GM23338 (cell line): ENCODE measurements at regions not wholly inside any gene's neighbourhood (a gene's known extent, or its start where the extent isn't known, plus 50 kb on each side); places are given as distances from the start of the nearest gene placed in this dataset.

Experiments used
- ATAC-seq: fragments of 200-7000 bp; cut with Tn5 transposase; 3 replicates; pipeline ENCODE4 v1.9.1; 2020
- DNase-seq: peaks from one replicate; pipeline ENCODE4 v3.0.0-alpha.2; 2015; ENCODE audit warnings: low spot score
- H2AFZ ChIP-seq: fragments of 200-600 bp; sonication (generic); 2 replicates; pipeline ENCODE4 v1.8.0; 2016; ENCODE audit warnings: antibody characterized with exemption, mild to moderate bottlenecking, moderate library complexity
- H3F3A ChIP-seq: fragments of 200-600 bp; sonication (generic); replicated peaks from 2 replicates; pipeline ENCODE4 v1.8.0; 2017; ENCODE audit warnings: antibody characterized with exemption, mixed run types, low read depth
- H3K27ac ChIP-seq: fragments of 200-600 bp; sonication (generic); 2 replicates; pipeline ENCODE4 v1.6.1; 2016; ENCODE audit warnings: low read depth
- H3K27me3 ChIP-seq: fragments of 200-600 bp; sonication (generic); 2 replicates; pipeline ENCODE4 v1.8.0; 2016; ENCODE audit warnings: mild to moderate bottlenecking, mixed run types, moderate library complexity; ENCODE audit not compliant: insufficient read depth
- H3K36me3 ChIP-seq: fragments of 200-600 bp; sonication (generic); 2 replicates; pipeline ENCODE4 v1.8.0; 2016; ENCODE audit warnings: mild to moderate bottlenecking; ENCODE audit not compliant: insufficient read depth
- H3K4me1 ChIP-seq: fragments of 200-600 bp; sonication (generic); 2 replicates; pipeline ENCODE4 v1.8.0; 2016; ENCODE audit warnings: mild to moderate bottlenecking, moderate library complexity; ENCODE audit not compliant: insufficient read depth
- H3K4me2 ChIP-seq: fragments of 200-600 bp; sonication (generic); 2 replicates; pipeline ENCODE4 v1.7.1; 2017; ENCODE audit warnings: mixed run types
- H3K4me3 ChIP-seq: fragments of 200-600 bp; sonication (generic); 2 replicates; pipeline ENCODE4 v1.6.1; 2016; ENCODE audit warnings: mixed run types
- H3K79me2 ChIP-seq: fragments of 200-600 bp; sonication (generic); replicated peaks from 2 replicates; pipeline ENCODE4 v1.8.0; 2017; ENCODE audit warnings: mild to moderate bottlenecking; ENCODE audit not compliant: insufficient read depth
- H3K9me2 ChIP-seq: fragments of 200-600 bp; sonication (generic); 2 replicates; pipeline ENCODE4 v1.8.0; 2017; ENCODE audit not compliant: insufficient read depth
- H4K20me1 ChIP-seq: fragments of 200-600 bp; sonication (generic); replicated peaks from 2 replicates; pipeline ENCODE4 v1.8.0; 2017; ENCODE audit warnings: mild to moderate bottlenecking; ENCODE audit not compliant: insufficient read depth
- H3K27ac Mint-ChIP-seq: 2 replicates; pipeline ENCODE4 v1.8.0; 2020; ENCODE audit warnings: inconsistent platforms, mild to moderate bottlenecking, moderate library complexity, mixed read lengths
- H3K27me3 Mint-ChIP-seq: 3 replicates; pipeline ENCODE4 v1.8.0; 2022; ENCODE audit warnings: low read depth, mild to moderate bottlenecking, moderate library complexity, mixed read lengths, inconsistent platforms; ENCODE audit not compliant: insufficient read depth, poor library complexity
- H3K36me3 Mint-ChIP-seq: 3 replicates; pipeline ENCODE4 v1.8.0; 2021; ENCODE audit warnings: low read depth, mild to moderate bottlenecking, inconsistent platforms, moderate library complexity, mixed read lengths
- H3K4me1 Mint-ChIP-seq: 3 replicates; pipeline ENCODE4 v1.8.0; 2020; ENCODE audit warnings: mild to moderate bottlenecking, inconsistent platforms, mixed read lengths
- H3K4me3 Mint-ChIP-seq: 3 replicates; pipeline ENCODE4 v1.8.0; 2021; ENCODE audit warnings: moderate library complexity, mild to moderate bottlenecking, inconsistent platforms, mixed read lengths
- H3K9me3 Mint-ChIP-seq: 3 replicates; pipeline ENCODE4 v1.8.0; 2020; ENCODE audit warnings: moderate library complexity, mild to moderate bottlenecking, inconsistent platforms, mixed read lengths
- CREB1 ChIP-seq: fragments of 250-450 bp; sonication (Bioruptor Pico); IDR thresholded peaks from 2 replicates; pipeline ENCODE4 v1.5.0; 2020; ENCODE audit warnings: low read depth, mild to moderate bottlenecking, moderate library complexity
- CTCF ChIP-seq, 2 experiments: fragments of 200-600 bp in 1 of 2; sonication (generic) in 1 of 2; conservative IDR thresholded peaks; 2 replicates each; pipeline versions ENCODE4 v1.5.1 to v1.6.1; 2016 to 2017; ENCODE audit warnings: antibody characterized with exemption in 2 of 2, low read depth in 2 of 2, mild to moderate bottlenecking in 2 of 2, moderate library complexity in 1 of 2
- ETS1 ChIP-seq: IDR thresholded peaks from 2 replicates; pipeline ENCODE4 v1.6.1; 2016; ENCODE audit warnings: antibody characterized with exemption
- EZH2 ChIP-seq: fragments of 200-600 bp; sonication (generic); IDR thresholded peaks from one replicate; pipeline ENCODE4 v1.8.0; 2017; ENCODE audit warnings: antibody characterized with exemption, mild to moderate bottlenecking, low read depth; ENCODE audit not compliant: unreplicated experiment
- EZH2phosphoT487 ChIP-seq: fragments of 200-600 bp; sonication (generic); IDR thresholded peaks from one replicate; pipeline ENCODE4 v1.8.1; 2018; ENCODE audit warnings: antibody characterized with exemption; ENCODE audit not compliant: unreplicated experiment
- JUNB ChIP-seq: IDR thresholded peaks from one replicate; pipeline ENCODE4 v1.6.1; 2016; ENCODE audit warnings: antibody characterized with exemption; ENCODE audit not compliant: unreplicated experiment
- NANOG ChIP-seq: IDR thresholded peaks from 2 replicates; pipeline ENCODE4 v1.6.1; 2016; ENCODE audit warnings: antibody characterized with exemption, borderline replicate concordance
- POLR2AphosphoS5 ChIP-seq: IDR thresholded peaks from 2 replicates; pipeline ENCODE4 v1.6.1; 2016; ENCODE audit warnings: antibody characterized with exemption, low read depth
- REST ChIP-seq: IDR thresholded peaks from one replicate; pipeline ENCODE4 v1.6.1; 2018; ENCODE audit warnings: antibody characterized with exemption; ENCODE audit not compliant: unreplicated experiment
- STAT1 ChIP-seq: IDR thresholded peaks from one replicate; pipeline ENCODE4 v1.6.1; 2016; ENCODE audit warnings: antibody characterized with exemption; ENCODE audit not compliant: unreplicated experiment
- ZNF114 ChIP-seq: fragments of 250-450 bp; sonication (Bioruptor Pico); IDR thresholded peaks from 2 replicates; pipeline ENCODE4 v1.5.0; 2020; ENCODE audit warnings: mild to moderate bottlenecking, moderate library complexity
- ZNF331 ChIP-seq: fragments of 250-450 bp; sonication (Bioruptor Pico); IDR thresholded peaks from 2 replicates; pipeline ENCODE4 v1.5.0; 2020; ENCODE audit warnings: low read depth, mild to moderate bottlenecking, moderate library complexity
- ZNF462 ChIP-seq: fragments of 250-450 bp; sonication (Bioruptor Pico); IDR thresholded peaks from 2 replicates; pipeline ENCODE4 v1.5.0; 2020; ENCODE audit warnings: mild to moderate bottlenecking, moderate library complexity

GRCh38 chr17:77553459-77554066 is 404.9 kb upstream of the TNRC6C start:
- H3K9me2 ChIP-seq, result no peaks in the 10 kb centered on the region
- no peak overlapping the region for H3K4me3 ChIP-seq
- no peaks in the 10 kb centered on the region for H4K20me1 ChIP-seq
- no peaks in the 10 kb centered on the region for H3K4me1 ChIP-seq
- Mint-ChIP-seq H3K4me3 (no peak overlapping the region), H3K4me1 (peaks cover 6% of the 10 kb centered on the region; the same call in 2 of the 3 replicates), H3K27me3 (peaks cover 6% of the 10 kb centered on the region), H3K36me3 (no peaks in the 10 kb centered on the region), H3K9me3 (no peaks in the 10 kb centered on the region), H3K27ac (no peak overlapping the region)
- H3K4me2 ChIP-seq, result no peak overlapping the region
- TF ChIP-seq ZNF331 (no peak), EZH2 (no peak), STAT1 (no peak), CTCF (conservative IDR thresholded peaks at IDR 0.05; ENCODE audit: low read depth in 2 of 2) (no peak), NANOG (no peak), ETS1 (no peak), POLR2AphosphoS5 (no peak), REST (no peak), ZNF462 (no peak), CREB1 (CRISPR knock-in tag) (no peak), ZNF114 (CRISPR knock-in tag) (no peak), EZH2phosphoT487 (no peak), JUNB (no peak)
- no peaks in the 10 kb centered on the region for H3K27me3 ChIP-seq
- H2AFZ ChIP-seq, result no peak overlapping the region
- no peak for ATAC-seq
- no peaks in the 10 kb centered on the region for H3F3A ChIP-seq
- no peaks in the 10 kb centered on the region for H3K36me3 ChIP-seq
- no peak for DNase-seq
- no peaks in the 10 kb centered on the region for H3K79me2 ChIP-seq
- H3K27ac ChIP-seq, result no peak overlapping the region
